ENCODE measurements at regions not wholly inside any gene's neighbourhood (a gene's known extent, or its start where the extent isn't known, plus 50 kb on each side); places are given as distances from the start of the nearest gene placed in this dataset.

DNA sequence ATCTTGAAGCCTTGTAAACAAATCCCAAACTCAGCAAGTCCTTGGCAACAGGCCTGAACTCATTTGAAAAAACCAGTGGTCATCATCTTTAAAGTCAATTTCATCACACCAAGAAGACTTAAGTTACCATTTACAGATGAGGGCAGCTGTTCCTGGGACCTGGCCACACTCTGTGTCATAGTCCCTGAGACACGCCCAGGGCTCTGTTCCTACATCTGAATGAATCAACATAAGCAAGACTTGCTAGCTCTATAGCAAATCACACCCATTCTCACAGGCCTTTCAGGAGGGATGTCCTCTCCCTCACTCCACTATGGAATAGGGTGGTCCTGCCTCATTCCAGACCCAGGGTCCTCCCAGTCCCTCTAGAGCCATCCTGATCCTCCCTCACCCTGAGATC is 142.8 kb downstream of the NSG2 start:
- TF ChIP-seq POLR2A (IDR thresholded peaks at IDR 0.05): no peak
- TF ChIP-seq, protein P1, sequence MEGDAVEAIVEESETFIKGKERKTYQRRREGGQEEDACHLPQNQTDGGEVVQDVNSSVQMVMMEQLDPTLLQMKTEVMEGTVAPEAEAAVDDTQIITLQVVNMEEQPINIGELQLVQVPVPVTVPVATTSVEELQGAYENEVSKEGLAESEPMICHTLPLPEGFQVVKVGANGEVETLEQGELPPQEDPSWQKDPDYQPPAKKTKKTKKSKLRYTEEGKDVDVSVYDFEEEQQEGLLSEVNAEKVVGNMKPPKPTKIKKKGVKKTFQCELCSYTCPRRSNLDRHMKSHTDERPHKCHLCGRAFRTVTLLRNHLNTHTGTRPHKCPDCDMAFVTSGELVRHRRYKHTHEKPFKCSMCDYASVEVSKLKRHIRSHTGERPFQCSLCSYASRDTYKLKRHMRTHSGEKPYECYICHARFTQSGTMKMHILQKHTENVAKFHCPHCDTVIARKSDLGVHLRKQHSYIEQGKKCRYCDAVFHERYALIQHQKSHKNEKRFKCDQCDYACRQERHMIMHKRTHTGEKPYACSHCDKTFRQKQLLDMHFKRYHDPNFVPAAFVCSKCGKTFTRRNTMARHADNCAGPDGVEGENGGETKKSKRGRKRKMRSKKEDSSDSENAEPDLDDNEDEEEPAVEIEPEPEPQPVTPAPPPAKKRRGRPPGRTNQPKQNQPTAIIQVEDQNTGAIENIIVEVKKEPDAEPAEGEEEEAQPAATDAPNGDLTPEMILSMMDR (IDR thresholded peaks at IDR 0.05): no peak
- no peak for TF ChIP-seq POLR2AphosphoS5 (IDR thresholded peaks at IDR 0.05)
